GM03348 (cell line): ENCODE measurements at regions not wholly inside any gene's neighbourhood (a gene's known extent, or its start where the extent isn't known, plus 50 kb on each side); places are given as distances from the start of the nearest gene placed in this dataset.

Source experiments
- DNase-seq: peaks from one replicate; pipeline ENCODE4 v3.0.0; 2012; ENCODE audit warnings: low spot score

DNA sequence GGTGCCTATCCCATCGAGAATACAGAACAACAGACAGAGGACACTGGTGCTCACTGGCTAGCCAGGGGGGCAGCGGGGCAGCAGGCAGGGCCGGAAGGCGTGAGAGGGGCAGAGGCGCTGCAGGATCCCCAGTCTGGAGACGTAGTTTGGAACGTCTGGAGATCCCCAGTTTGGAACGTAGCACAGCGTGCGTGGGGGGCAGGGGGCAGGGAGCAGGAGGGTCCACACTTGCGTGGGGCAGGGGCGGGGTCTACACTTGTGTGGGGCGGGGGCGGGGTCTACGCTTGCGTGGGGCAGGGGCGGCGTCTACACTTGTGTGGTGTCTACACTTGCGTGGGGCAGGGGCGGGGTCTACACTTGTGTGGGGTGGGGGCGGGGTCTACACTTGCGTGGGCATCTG, 107.2 kb downstream of the DACT2 start:
- no peak for DNase-seq

DNA sequence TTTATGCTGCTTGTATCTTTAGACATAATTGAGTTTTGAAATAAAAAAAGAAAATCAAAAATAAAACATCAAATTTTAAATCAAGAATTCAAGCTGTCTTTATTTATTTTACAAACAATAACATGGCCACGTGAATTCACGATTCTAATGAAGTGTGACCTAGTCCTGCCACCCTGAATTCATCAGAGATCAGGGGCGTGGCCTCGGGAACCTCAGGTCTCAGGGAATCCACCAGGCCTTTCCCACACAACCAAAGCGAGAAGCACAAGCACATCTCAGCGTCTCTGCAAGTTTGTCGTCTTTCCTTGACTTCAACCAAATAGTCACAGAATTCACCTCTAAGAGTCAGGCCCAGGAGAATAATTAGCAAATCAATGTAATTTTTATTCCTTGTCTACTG, 107.9 kb downstream of the DACT2 start:
- DNase-seq = no peak

- DNase-seq = no peak
Observed at GRCh38 chr6:168210239-168211105, 109.1 kb downstream of the DACT2 start.

DNA sequence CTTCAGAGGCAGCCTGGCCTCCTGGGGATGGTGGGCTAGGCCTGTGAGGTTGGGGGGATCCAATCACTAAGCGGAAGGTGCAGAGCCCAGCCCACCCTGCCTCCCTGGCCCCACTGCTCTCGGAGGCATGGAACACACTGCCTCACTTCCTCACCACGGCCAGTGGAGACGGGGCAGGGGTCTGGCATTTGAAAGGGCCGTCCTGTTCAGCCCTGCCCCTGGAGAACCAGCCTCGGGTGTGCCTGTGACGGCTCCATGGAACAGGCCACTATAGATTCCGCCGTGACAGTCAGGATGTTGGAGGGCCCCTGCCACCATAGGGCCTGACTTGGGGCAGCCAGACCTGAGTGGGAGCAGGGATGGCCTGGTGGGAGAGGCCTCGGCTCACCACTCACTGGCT, 110.2 kb downstream of the DACT2 start:
- DNase-seq = no peak

GRCh38 chr6:168208854-168209253, 110.7 kb downstream of the DACT2 start:
- DNase-seq = no peak

DNA sequence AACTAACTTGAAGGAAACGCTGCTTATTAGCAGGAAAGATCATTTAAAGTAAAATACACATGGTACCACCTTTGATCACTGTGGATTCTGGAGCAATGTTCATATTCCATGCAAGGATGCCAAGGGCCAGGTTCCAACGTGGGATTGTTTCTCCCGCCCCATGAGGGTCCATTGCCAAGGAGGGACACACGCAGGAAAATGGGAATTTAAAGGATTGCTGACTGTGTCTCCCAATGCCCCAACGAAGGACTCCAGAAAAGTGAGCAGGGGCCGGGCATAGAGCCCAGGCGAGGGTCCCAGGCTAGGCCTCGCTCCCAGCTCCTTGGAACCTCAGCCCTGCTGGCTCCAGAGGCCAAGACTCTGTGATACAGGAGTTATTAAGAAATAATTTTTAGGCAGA, 111.2 kb downstream of the DACT2 start:
- no peak for DNase-seq

DNA sequence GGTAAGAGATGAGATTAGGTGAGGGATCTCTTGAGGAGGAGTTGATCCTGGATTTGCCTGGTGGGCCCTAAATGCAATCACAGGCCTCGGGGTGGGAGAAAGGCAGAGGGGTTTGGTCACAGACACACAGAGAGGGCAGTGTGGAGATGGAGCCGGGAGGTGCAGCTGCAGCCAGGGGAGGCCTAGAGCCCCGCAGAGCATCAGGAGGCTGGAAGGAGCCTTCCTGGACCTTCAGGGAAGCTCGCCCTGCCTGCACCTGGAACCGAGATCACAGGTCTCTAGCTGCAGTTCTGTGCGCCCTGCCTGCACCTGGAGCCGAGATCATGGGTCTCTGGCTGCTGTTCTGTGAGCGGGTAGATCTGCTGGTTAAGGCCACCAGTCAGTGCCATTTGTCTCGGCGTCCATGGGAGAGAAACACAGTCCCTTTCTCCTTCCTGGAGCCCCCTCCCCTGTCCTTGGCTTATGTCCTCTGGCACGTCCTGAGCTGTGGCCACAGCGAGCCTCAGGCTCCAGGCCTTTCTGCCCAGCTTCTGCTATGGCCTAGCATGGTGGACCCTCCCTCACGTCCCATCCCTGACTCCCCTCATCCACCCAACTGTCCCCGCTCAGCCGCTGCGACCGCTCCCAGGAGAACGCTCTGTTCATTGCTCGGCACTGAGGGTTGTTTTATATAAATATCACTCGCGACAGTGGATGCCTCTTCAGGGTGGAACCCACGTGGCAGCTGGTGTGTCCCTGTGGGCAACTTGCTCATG, 112.0 kb downstream of the DACT2 start:
- no peak for DNase-seq

DNA sequence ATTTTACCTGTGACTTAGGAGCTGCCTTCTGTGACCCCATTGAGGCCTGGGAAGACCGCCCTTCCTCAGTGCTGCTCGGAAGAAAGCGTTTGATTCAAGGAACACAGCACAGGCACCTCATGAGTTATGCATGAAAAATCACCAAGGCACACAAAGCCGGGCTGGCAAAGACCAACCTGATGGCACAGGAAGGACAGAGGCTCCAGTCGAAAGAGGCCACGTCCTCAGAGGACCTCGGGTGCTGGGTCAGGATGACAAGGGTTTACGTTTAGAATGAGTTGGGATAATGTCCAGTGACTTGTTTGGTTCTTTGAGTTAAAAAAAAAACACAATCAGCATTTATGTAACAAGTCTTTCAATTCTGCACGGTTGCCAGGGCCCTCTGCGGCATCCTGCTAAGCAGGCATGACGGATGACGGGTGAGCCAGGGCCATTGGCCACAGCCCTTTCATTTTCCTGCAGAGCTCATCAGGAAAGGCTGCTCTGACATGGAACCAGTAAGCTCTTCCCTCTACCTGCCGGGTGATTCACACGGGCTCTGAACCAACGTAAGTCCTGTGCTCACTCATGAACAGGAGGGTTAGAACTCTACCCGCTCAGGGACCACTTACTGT, 112.8 kb downstream of the DACT2 start:
- no peak for DNase-seq

- no peak for DNase-seq
Observed at GRCh38 chr6:168206186-168206585, 113.4 kb downstream of the DACT2 start.

- no peak for DNase-seq
Observed at GRCh38 chr6:168201799-168202198, 117.8 kb downstream of the DACT2 start.

- no peak for DNase-seq
Observed at GRCh38 chr6:168201383-168201782, 118.2 kb downstream of the DACT2 start.

GRCh38 chr6:168200571-168201134, 118.9 kb downstream of the DACT2 start:
- no peak for DNase-seq

- no peak for DNase-seq
Observed at GRCh38 chr6:168198302-168199180, 119.5 kb upstream of the FRMD1 start.

DNA sequence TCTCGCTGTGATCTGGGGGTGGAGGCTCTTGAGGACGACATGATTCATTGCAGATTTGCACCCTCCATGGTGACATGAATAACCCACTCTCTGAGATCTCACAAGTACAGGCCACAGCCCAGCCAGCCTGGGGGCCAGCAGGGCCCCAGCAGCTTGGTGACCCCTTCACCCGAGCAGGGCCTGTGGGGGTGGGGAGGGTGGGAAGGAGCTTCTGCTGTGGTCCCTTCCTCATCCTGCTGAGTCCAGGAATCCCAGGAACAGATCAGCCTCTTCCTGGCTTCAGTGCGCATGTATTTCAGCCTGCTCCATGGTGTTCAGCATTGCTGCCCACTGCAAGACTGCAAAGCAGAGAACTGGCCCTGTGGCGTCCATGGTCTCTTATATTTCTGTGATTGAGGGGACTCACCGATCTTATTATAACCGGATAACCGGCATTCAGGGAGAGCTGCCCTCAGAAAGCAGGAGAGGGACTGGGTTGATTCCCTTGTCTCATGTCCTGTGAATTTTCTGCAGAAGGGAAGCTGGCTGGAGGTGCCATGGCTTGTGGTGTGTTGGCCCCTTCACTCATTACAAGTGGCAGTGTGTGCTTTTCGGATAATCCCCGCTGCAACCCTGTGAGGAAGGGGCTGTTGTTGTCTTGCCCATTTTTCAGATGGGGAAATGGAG, 118.8 kb upstream of the FRMD1 start:
- DNase-seq = no peak

- no peak for DNase-seq
Observed at GRCh38 chr6:168196881-168197635, 118.0 kb upstream of the FRMD1 start.

- DNase-seq = no peak
Observed at GRCh38 chr6:168196385-168196860, 117.4 kb upstream of the FRMD1 start.

GRCh38 chr6:168195712-168196111, 116.7 kb upstream of the FRMD1 start:
- DNase-seq = no peak

DNA sequence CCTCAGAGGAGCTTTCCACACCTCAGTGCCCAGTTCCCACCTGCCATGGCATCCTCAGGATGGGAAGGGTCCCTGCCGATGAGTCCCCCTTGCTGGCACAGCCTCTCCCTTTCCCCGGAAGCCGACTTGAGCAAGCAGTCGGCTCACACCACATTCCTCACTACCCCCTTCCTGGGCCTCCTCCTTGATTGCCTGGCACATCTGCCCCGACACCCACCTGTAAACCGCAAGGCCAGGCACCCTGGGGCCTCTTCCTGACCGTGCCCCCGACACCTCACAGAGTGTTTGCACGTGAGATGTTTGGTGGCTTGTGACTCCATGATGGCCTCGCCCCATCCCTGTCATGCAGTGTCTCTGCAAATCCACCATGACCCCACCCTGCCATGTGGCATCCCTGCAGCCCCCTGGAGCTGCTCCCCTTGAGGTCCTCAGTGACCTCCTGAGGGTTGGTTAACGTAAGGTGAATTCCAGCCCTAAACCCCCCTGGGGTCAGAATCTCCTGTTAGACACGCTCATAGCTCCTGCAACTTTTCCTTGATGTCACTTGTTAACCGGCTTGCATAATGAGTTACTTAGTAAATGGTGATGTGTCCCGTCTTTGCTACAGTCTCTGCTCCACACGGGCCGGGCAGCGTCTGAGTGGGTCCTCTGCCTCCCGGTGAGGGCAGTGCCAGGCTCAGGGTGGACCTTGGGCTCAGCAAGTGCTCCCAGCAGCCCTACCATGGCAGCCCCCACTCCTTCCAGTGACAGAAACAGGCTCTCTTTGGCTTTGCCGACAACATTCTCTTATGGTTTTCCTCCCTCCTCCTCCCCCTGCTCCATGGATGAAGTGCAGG, 115.9 kb upstream of the FRMD1 start:
- no peak for DNase-seq
